ENCODE measurements at regions not wholly inside any gene's neighbourhood (a gene's known extent, or its start where the extent isn't known, plus 50 kb on each side); places are given as distances from the start of the nearest gene placed in this dataset.

DNA sequence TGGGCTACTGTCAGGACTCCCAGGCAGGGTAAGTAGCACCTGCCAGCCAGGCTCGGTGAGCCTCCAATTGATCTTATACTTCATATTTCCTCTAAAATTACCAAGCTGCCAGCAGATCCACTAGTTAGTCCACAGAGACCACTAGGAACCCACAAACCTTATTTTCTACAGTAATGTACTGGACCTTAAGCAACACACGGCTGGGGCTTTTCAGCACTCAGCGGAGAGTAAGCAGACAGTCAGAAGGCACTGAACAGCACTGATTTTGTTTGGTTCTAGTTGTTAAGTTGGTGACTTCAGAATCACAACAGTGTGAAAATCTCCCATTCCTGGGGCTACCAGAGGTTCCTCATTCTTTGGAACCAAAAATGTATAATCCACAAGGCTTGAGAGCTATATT lies 56.1 kb downstream of the MRPL57 start:
- Histone ChIP-seq H3K4me2 (ENCODE audit: low read depth, low read length) (no peak overlapping the region), H3K9ac (ENCODE audit: insufficient read depth, low read depth, low read length) (no peak overlapping the region), H3K4me3 (replicated peaks in 1 of 3; ENCODE audit: insufficient read depth in 1 of 3, low read depth in 2 of 3, low read length in 3 of 3) (no peak overlapping the region), H3K27ac (ENCODE audit: extremely low read length, insufficient read depth, low read length) (no peak overlapping the region), H3K9me3 (ENCODE audit: low read length) (no peaks in the 10 kb centered on the region), H4K20me1 (ENCODE audit: insufficient read depth, low read length) (no peaks in the 10 kb centered on the region), H3K36me3 (replicated peaks in 1 of 2; ENCODE audit: control insufficient read depth in 1 of 2, insufficient read depth in 2 of 2, low read length in 2 of 2) (no peaks in the 10 kb centered on the region), H3K4me1 (ENCODE audit: insufficient read depth, low read length) (peaks cover 19% of the 10 kb centered on the region), H3K79me2 (ENCODE audit: insufficient read depth, low read length) (no peaks in the 10 kb centered on the region), H3K27me3 (ENCODE audit: control insufficient read depth in 1 of 2, insufficient read depth in 2 of 2, low read length in 2 of 2) (no peaks in the 10 kb centered on the region; a peak in 2 of 5 replicates), H2AFZ (ENCODE audit: low read length) (no peak overlapping the region)
- in situ Hi-C loops (cut with HindIII; ENCODE audit: extremely low pct_ligation_motif_present, low pct_unique_long_range_greater_than_20kb) = no loop called here
- TF ChIP-seq HMG20A (CRISPR knock-in tag; IDR thresholded peaks at IDR 0.05; ENCODE audit: borderline replicate concordance) (no peak), KAT8 (CRISPR knock-in tag; IDR thresholded peaks at IDR 0.05) (no peak), PHF20 (CRISPR knock-in tag; IDR thresholded peaks at IDR 0.05) (no peak), XBP1 (CRISPR knock-in tag; IDR thresholded peaks at IDR 0.05) (no peak), ZFP41 (CRISPR knock-in tag; IDR thresholded peaks at IDR 0.05; ENCODE audit: borderline replicate concordance) (no peak), RARA (CRISPR knock-in tag; IDR thresholded peaks at IDR 0.05) (no peak), NKX3-1 (CRISPR knock-in tag; IDR thresholded peaks at IDR 0.05) (no peak), TCF7L2 (IDR thresholded peaks at IDR 0.05; ENCODE audit: low read depth, low read length) (no peak), ZNF644 (CRISPR knock-in tag; IDR thresholded peaks at IDR 0.05; ENCODE audit: low read depth) (no peak), ZNF766 (CRISPR knock-in tag; IDR thresholded peaks at IDR 0.05; ENCODE audit: borderline replicate concordance) (no peak), ZNF263 (CRISPR knock-in tag; IDR thresholded peaks at IDR 0.05) (no peak), DBP (CRISPR knock-in tag; IDR thresholded peaks at IDR 0.05; ENCODE audit: not compliant biosample characterization) (no peak), NFATC3 (CRISPR knock-in tag; IDR thresholded peaks at IDR 0.05) (no peak), CSRNP1 (CRISPR knock-in tag; IDR thresholded peaks at IDR 0.05) (no peak), ZIK1 (CRISPR knock-in tag; IDR thresholded peaks at IDR 0.05; ENCODE audit: borderline replicate concordance, low read depth) (no peak), HDAC6 (IDR thresholded peaks at IDR 0.05; ENCODE audit: low read depth, low read length) (no peak), TGIF2 (CRISPR knock-in tag; IDR thresholded peaks at IDR 0.05) (no peak), NAIF1 (CRISPR knock-in tag; IDR thresholded peaks at IDR 0.05; ENCODE audit: borderline replicate concordance) (no peak)
- TF ChIP-seq, protein P1, sequence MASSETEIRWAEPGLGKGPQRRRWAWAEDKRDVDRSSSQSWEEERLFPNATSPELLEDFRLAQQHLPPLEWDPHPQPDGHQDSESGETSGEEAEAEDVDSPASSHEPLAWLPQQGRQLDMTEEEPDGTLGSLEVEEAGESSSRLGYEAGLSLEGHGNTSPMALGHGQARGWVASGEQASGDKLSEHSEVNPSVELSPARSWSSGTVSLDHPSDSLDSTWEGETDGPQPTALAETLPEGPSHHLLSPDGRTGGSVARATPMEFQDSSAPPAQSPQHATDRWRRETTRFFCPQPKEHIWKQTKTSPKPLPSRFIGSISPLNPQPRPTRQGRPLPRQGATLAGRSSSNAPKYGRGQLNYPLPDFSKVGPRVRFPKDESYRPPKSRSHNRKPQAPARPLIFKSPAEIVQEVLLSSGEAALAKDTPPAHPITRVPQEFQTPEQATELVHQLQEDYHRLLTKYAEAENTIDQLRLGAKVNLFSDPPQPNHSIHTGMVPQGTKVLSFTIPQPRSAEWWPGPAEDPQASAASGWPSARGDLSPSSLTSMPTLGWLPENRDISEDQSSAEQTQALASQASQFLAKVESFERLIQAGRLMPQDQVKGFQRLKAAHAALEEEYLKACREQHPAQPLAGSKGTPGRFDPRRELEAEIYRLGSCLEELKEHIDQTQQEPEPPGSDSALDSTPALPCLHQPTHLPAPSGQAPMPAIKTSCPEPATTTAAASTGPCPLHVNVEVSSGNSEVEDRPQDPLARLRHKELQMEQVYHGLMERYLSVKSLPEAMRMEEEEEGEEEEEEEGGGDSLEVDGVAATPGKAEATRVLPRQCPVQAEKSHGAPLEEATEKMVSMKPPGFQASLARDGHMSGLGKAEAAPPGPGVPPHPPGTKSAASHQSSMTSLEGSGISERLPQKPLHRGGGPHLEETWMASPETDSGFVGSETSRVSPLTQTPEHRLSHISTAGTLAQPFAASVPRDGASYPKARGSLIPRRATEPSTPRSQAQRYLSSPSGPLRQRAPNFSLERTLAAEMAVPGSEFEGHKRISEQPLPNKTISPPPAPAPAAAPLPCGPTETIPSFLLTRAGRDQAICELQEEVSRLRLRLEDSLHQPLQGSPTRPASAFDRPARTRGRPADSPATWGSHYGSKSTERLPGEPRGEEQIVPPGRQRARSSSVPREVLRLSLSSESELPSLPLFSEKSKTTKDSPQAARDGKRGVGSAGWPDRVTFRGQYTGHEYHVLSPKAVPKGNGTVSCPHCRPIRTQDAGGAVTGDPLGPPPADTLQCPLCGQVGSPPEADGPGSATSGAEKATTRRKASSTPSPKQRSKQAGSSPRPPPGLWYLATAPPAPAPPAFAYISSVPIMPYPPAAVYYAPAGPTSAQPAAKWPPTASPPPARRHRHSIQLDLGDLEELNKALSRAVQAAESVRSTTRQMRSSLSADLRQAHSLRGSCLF (CRISPR knock-in tag; IDR thresholded peaks at IDR 0.05; ENCODE audit: borderline replicate concordance) = no peak
- TF ChIP-seq, protein P2, sequence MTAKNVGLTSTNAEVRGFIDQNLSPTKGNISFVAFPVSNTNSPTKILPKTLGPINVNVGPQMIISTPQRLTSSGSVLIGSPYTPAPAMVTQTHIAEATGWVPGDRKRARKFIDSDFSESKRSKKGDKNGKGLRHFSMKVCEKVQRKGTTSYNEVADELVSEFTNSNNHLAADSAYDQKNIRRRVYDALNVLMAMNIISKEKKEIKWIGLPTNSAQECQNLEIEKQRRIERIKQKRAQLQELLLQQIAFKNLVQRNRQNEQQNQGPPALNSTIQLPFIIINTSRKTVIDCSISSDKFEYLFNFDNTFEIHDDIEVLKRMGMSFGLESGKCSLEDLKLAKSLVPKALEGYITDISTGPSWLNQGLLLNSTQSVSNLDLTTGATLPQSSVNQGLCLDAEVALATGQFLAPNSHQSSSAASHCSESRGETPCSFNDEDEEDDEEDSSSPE (CRISPR knock-in tag; IDR thresholded peaks at IDR 0.05) = no peak
- FAIRE-seq (no peak), DNase-seq (ENCODE audit: low spot score) (no peak), ATAC-seq (no peak)
- intact Hi-C loops (cut with micrococcal nuclease; ENCODE audit: unreplicated experiment) = no loop called here
- CTCF ChIA-PET (ENCODE audit: low intra/inter-chr PET ratio, low total read pairs) = no interaction called here
- POLR2A ChIA-PET = no interaction called here
- no TSS peak for BruUV-seq (replicated peaks)
- 57% methylated on average over 3 of the region's 3 CpGs for WGBS (ENCODE audit: low lambda C conversion rate)
